Spleen (tissue), 7 donors: ENCODE measurements at regions not wholly inside any gene's neighbourhood (a gene's known extent, or its start where the extent isn't known, plus 50 kb on each side); places are given as distances from the start of the nearest gene placed in this dataset.

Experiments
- POLR2A ChIP-seq, 3 donors: fragments of 450-650 bp; IDR thresholded peaks; one replicate each; pipeline ENCODE4 v1.5.1; 2017; ENCODE audit warnings: antibody characterized with exemption in 3 of 3, mild to moderate bottlenecking in 1 of 3
- TF ChIP-seq, protein P1 (sequence below), 11 experiments: fragments of 200-600 bp in 7 of 11; fragments of 450-650 bp in 4 of 11; sonication (generic) in 4 of 11; IDR thresholded peaks in 8 of 11; conservative IDR thresholded peaks in 3 of 11; 1 replicate in 7 of 11; 2 replicates in 4 of 11; pipeline versions ENCODE4 v1.4.0 to v1.8.0; 2016 to 2021; ENCODE audit warnings: antibody characterized with exemption in 11 of 11, inconsistent platforms in 4 of 11, mild to moderate bottlenecking in 1 of 11
- donor health status: DM: no; HTN: no; CAD: no; lungs with moderate emphysema.
- donor health status: DM: no; HTN: no; CAD: no.
- donor health status: DM: no; HTN: no; CAD: no.

DNA sequence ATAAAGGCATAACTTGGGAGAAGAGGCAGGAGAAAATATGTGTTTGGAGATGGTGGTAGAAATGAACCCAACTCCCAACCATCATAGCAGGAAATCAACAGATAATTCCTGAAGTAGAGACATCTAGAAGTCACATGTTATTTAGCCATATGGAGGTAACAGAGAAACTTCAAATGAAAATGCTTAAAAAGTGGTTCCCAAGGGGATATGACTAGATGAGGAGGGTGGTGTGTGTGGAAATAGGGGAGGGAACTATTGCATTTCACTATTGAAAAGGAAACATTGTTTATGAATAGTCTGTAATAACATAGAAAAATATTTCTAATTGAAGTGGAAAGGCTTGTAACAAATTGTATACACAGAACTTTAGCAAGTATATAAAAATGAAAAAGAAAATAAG, 412.0 kb downstream of the SHISA9 start:
- TF ChIP-seq, protein P1, sequence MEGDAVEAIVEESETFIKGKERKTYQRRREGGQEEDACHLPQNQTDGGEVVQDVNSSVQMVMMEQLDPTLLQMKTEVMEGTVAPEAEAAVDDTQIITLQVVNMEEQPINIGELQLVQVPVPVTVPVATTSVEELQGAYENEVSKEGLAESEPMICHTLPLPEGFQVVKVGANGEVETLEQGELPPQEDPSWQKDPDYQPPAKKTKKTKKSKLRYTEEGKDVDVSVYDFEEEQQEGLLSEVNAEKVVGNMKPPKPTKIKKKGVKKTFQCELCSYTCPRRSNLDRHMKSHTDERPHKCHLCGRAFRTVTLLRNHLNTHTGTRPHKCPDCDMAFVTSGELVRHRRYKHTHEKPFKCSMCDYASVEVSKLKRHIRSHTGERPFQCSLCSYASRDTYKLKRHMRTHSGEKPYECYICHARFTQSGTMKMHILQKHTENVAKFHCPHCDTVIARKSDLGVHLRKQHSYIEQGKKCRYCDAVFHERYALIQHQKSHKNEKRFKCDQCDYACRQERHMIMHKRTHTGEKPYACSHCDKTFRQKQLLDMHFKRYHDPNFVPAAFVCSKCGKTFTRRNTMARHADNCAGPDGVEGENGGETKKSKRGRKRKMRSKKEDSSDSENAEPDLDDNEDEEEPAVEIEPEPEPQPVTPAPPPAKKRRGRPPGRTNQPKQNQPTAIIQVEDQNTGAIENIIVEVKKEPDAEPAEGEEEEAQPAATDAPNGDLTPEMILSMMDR (IDR thresholded peaks at IDR 0.05 in 8 of 11, conservative IDR thresholded peaks at IDR 0.05 in 3 of 11), result no peak
- no peak for TF ChIP-seq POLR2A (IDR thresholded peaks at IDR 0.05)
